Epithelial cell of esophagus (primary cell): ENCODE measurements at regions not wholly inside any gene's neighbourhood (a gene's known extent, or its start where the extent isn't known, plus 50 kb on each side); places are given as distances from the start of the nearest gene placed in this dataset.

ENCODE experiments used
- DNase-seq: peaks from one replicate; pipeline ENCODE4 v3.0.0; 2010; ENCODE audit warnings: low read depth
- H3K4me3 ChIP-seq: 2 replicates; pipeline ENCODE4 v1.5.1; 2011; ENCODE audit warnings: mild to moderate bottlenecking, low read length, control low read depth
- TF ChIP-seq, protein P1 (sequence below): IDR thresholded peaks from 2 replicates; pipeline ENCODE4 v1.5.1; 2011; ENCODE audit warnings: low read depth, mild to moderate bottlenecking, low read length, control low read depth, inconsistent platforms; ENCODE audit not compliant: insufficient read depth; ENCODE audit errors: missing control alignments

DNA sequence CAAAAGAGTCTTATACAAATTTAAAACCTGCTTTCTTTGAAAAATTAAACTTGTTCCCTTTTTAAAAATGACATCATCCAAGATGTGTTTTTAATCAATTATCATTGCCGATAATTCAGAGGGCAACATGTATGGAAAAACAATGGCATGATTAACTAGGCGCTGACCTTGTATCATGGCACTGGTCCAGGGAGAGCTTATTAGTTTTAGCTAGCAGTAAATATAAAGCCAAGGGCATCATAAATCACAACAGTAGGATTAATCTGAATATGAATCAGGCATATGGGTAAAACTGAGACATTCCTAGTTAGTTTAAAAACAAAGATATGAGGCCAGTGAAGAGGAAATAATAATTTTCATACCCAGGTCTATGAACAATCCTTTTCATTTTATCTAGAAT lies 374.0 kb downstream of the HDGFL1 start:
- no peak overlapping the region for H3K4me3 ChIP-seq
- TF ChIP-seq, protein P1, sequence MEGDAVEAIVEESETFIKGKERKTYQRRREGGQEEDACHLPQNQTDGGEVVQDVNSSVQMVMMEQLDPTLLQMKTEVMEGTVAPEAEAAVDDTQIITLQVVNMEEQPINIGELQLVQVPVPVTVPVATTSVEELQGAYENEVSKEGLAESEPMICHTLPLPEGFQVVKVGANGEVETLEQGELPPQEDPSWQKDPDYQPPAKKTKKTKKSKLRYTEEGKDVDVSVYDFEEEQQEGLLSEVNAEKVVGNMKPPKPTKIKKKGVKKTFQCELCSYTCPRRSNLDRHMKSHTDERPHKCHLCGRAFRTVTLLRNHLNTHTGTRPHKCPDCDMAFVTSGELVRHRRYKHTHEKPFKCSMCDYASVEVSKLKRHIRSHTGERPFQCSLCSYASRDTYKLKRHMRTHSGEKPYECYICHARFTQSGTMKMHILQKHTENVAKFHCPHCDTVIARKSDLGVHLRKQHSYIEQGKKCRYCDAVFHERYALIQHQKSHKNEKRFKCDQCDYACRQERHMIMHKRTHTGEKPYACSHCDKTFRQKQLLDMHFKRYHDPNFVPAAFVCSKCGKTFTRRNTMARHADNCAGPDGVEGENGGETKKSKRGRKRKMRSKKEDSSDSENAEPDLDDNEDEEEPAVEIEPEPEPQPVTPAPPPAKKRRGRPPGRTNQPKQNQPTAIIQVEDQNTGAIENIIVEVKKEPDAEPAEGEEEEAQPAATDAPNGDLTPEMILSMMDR, result no peak

DNA sequence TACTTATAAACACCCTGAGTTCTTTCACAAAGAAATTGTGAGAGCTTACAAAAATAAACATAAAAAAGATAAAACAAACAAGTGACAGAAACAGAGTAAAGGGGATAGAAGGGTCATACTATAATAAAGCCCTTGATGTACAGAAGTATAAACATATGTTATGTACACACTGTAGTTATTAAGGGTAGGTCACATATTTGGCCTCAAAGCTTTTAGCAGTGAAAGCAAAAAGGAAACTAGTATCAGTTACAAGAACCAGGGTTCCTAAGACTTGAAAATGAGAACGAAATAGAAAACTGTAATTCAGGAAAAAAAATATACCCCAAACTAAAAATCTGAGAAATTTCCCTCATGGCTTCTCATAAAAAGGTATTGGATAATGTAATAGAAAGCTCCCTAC lies 380.6 kb downstream of the HDGFL1 start:
- no peak for DNase-seq
- TF ChIP-seq, protein P1, result no peak
- H3K4me3 ChIP-seq, result no peak overlapping the region

More for the DNA sequence above, 374.0 kb downstream of the HDGFL1 start:
- DNase-seq, result no peak

DNA sequence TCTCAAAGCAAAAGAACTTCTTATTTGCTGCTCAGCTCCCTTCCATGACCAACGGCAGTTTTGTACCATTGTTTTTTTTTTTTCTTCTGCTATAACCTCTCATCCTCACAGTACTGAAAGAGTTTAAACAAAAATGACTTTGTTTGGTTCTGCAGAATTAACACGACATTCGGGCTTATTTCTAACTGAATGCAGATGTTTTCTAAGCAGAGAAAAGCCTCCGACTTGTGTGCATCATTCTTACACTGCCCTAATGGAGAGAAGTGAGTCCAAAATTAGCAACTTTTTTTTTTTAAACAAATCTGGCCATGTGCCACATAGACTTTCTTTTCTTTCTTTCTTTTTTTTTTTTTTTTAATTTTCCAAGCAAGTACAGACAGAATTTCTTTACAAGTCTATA lies 382.7 kb downstream of the HDGFL1 start:
- H3K4me3 ChIP-seq, result no peak overlapping the region
- no peak for DNase-seq
- TF ChIP-seq, protein P1, result no peak

DNA sequence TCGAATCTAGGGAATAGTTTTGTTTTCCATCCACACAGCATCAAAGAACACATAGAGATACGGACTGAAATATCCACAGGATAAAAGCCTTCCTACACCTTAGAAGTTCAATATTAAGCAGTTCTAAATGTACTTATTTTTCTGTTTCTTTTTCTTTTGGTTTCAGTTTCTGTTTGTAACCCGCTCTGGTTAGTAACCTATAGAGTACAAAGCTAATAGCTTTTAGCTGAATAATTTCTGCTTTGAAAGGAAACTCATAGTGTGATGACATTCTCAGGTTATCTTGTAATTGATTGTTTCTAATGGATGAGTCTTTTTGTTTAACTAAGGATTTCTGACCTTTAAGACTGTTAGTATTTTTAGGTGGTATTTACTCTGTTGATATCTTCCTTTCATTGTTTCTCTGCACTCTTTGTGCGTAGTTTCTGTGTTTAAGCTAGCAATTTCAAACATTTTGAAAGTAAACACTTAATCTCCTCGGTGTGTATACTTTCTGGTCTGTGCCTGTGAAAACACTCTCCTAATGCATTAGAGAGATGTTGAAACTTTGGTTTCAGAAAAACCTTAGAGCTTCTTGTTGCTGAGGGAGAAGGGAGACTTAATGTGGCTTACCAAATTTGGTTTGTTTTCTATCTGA lies 385.5 kb downstream of the HDGFL1 start:
- TF ChIP-seq, protein P1, result no peak
- peak; percentile 11 for DNase-seq
- peak overlapping the region; percentile 18 for H3K4me3 ChIP-seq

DNA sequence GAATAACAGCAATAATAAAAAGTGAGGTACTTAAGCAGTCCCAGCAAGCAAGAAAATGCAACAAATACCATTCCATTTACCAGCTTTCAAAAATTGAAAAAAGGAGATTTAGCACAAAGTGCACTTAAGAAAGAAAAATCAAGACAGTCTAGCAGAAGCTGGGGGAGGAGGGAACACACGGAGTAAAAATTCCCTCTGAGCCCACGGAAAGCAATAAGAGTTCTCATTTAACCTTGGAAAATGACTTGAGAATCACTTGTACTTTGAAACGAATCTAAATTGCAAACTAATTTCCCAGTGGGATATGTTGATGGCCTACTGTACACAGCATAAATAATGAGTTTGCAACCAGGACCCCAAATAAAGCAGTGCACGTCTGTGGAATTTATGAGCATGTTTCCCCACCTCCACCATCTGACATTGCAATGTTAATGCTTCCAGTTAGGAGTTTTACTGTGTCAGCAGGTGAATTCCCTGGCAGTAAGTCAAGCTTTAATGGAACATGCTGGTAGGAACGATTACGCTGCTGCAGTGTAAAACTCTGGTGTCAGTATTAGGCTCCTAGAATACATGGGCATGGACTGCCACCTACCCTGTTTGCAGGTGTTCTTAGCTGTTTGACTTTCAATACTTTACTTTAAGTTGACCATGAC lies 386.8 kb downstream of the HDGFL1 start:
- H3K4me3 ChIP-seq, result no peak overlapping the region
- no peak for DNase-seq
- TF ChIP-seq, protein P1, result no peak

DNA sequence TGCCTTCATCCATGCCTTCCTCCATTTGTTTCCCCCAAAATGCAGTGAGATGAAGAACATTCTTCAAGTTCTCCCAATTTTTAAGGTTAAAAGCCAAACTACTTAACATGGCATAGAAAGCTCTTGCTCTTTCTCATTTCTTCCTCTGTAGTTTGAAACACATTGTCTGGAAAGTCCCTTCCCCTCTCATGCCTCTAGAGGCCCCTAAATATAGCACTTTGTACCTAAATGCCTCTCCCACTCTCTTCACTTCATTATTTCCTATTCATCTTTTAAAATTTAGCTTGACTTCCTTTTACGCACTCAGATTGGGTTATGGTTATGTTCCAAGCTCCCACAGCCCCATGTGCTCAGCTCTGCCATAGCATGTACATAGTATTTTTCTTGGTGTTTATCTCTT lies 389.3 kb downstream of the HDGFL1 start:
- TF ChIP-seq, protein P1, result no peak
- no peak for DNase-seq
- no peak overlapping the region for H3K4me3 ChIP-seq

DNA sequence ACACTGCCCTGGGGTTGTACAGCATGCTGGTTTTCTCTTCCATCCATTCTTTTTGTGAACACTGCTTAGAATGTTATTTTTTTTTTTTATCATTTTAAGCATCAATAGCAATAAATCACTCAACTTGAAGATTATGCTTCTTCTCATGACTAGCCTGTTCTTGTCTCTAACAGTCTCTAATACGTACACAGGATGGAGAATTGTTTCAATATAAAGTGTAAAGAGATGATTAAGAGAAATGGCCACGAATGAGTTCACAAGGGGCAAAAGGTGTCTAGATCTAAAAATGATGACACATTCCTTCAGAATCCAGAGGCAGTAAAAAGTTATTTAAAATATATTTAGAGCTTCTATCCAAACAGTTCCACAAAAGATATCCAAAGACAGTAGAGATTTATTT lies 390.2 kb downstream of the HDGFL1 start:
- DNase-seq, result no peak
- no peak overlapping the region for H3K4me3 ChIP-seq
- TF ChIP-seq, protein P1, result no peak
